ENCODE measurements at regions not wholly inside any gene's neighbourhood (a gene's known extent, or its start where the extent isn't known, plus 50 kb on each side); places are given as distances from the start of the nearest gene placed in this dataset.
A peak's percentile ranks its signal among the peaks of the same experiment; 100 is the strongest.

GRCh38 chrX:115491766-115492165, 69.2 kb upstream of the PLS3 start:
- H3K4me1 ChIP-seq (ENCODE audit: insufficient read depth), result no peaks in the 10 kb centered on the region
- no peak overlapping the region for H3K4me3 ChIP-seq
- H3K4me2 ChIP-seq, result no peak overlapping the region
- no peaks in the 10 kb centered on the region for H3K36me3 ChIP-seq (replicated peaks; ENCODE audit: insufficient read depth, low read depth)
- no peaks in the 10 kb centered on the region for H4K20me1 ChIP-seq (ENCODE audit: insufficient read depth, poor library complexity, severe bottlenecking)
- no peaks in the 10 kb centered on the region for H3K27me3 ChIP-seq
- TF ChIP-seq CTCF (IDR thresholded peaks at IDR 0.05; ENCODE audit: poor library complexity), result no peak
- no peak for TF ChIP-seq EZH2 (IDR thresholded peaks at IDR 0.05; ENCODE audit: borderline replicate concordance)
- TF ChIP-seq EZH2phosphoT487 (IDR thresholded peaks at IDR 0.05; ENCODE audit: low read depth, severe bottlenecking, unreplicated experiment), result no peak
- H2AFZ ChIP-seq, result peak overlapping the region; percentile 33
- no peaks in the 10 kb centered on the region for H3K9me2 ChIP-seq (replicated peaks; ENCODE audit: insufficient read depth)
- H3K9me3 ChIP-seq (ENCODE audit: low read depth), result no peaks in the 10 kb centered on the region
- H3K79me2 ChIP-seq, result no peaks in the 10 kb centered on the region
- H3K27ac ChIP-seq, result peak overlapping the region; percentile 7
- no peak for DNase-seq (ENCODE audit: low spot score)

GRCh38 chrX:115493015-115493414, 68.0 kb upstream of the PLS3 start:
- no peak overlapping the region for H2AFZ ChIP-seq
- H3K27me3 ChIP-seq, result no peaks in the 10 kb centered on the region
- no peaks in the 10 kb centered on the region for H4K20me1 ChIP-seq (ENCODE audit: insufficient read depth, poor library complexity, severe bottlenecking)
- H3K9me2 ChIP-seq (replicated peaks; ENCODE audit: insufficient read depth), result no peaks in the 10 kb centered on the region
- H3K79me2 ChIP-seq, result no peaks in the 10 kb centered on the region
- H3K27ac ChIP-seq, result no peak overlapping the region
- H3K4me1 ChIP-seq (ENCODE audit: insufficient read depth), result no peaks in the 10 kb centered on the region
- no peaks in the 10 kb centered on the region for H3K36me3 ChIP-seq (replicated peaks; ENCODE audit: insufficient read depth, low read depth)
- no peak for DNase-seq (ENCODE audit: low spot score)
- 78% methylated on average over 1 of the region's 1 CpG for WGBS (ENCODE audit: low lambda C conversion rate, missing lambda C conversion rate)
- no peak overlapping the region for H3K4me2 ChIP-seq
- H3K9me3 ChIP-seq (ENCODE audit: low read depth), result no peaks in the 10 kb centered on the region
- no peak overlapping the region for H3K4me3 ChIP-seq
- TF ChIP-seq EZH2phosphoT487 (IDR thresholded peaks at IDR 0.05; ENCODE audit: low read depth, severe bottlenecking, unreplicated experiment) (no peak), CTCF (IDR thresholded peaks at IDR 0.05; ENCODE audit: poor library complexity) (no peak)

- Histone ChIP-seq H3K79me2 (no peaks in the 10 kb centered on the region), H3K27ac (no peak overlapping the region), H3K4me2 (no peak overlapping the region), H3K9me3 (ENCODE audit: low read depth) (no peaks in the 10 kb centered on the region), H4K20me1 (ENCODE audit: insufficient read depth, poor library complexity, severe bottlenecking) (no peaks in the 10 kb centered on the region), H3K4me1 (ENCODE audit: insufficient read depth) (no peaks in the 10 kb centered on the region), H3K4me3 (no peak overlapping the region), H3K36me3 (replicated peaks; ENCODE audit: insufficient read depth, low read depth) (no peaks in the 10 kb centered on the region), H3K9me2 (replicated peaks; ENCODE audit: insufficient read depth) (no peaks in the 10 kb centered on the region), H3K27me3 (no peaks in the 10 kb centered on the region), H2AFZ (no peak overlapping the region)
- TF ChIP-seq EZH2 (IDR thresholded peaks at IDR 0.05; ENCODE audit: borderline replicate concordance) (no peak), CTCF (IDR thresholded peaks at IDR 0.05; ENCODE audit: poor library complexity) (no peak), EZH2phosphoT487 (IDR thresholded peaks at IDR 0.05; ENCODE audit: low read depth, severe bottlenecking, unreplicated experiment) (no peak)
- no peak for DNase-seq (ENCODE audit: low spot score)
- 48% methylated on average over 3 of the region's 3 CpGs for WGBS (ENCODE audit: low lambda C conversion rate, missing lambda C conversion rate)
These were observed 66.8 kb upstream of the PLS3 start for GRCh38 chrX:115494161-115494560.

Data from hepatocyte (in vitro differentiated cells).